ENCODE measurements at regions not wholly inside any gene's neighbourhood (a gene's known extent, or its start where the extent isn't known, plus 50 kb on each side); places are given as distances from the start of the nearest gene placed in this dataset.

DNA sequence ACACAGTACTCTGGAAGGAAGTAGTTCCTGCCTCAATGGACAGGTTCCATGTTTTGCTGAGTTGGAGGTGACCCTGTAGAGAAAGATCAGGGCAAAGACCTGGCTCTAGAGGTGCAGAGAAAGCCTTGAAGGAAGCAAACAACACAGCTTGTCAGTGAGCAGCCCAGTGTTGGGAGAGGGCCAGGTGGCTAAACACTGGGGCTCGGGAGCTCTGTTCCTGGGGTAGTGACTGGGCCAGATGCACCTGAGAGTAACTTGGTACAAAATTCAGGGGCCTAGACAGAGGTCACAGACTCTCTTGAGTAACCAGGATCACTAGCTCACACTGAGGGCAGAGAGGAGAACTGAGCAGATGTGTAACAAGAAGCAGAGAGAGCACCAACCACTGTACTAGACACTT is 138.4 kb upstream of the NALF2 start:
- Histone ChIP-seq H3K4me1 (ENCODE audit: low read depth, poor library complexity, severe bottlenecking) (no peaks in the 10 kb centered on the region), H4K20me1 (ENCODE audit: insufficient read depth) (no peaks in the 10 kb centered on the region), H3K4me2 (no peak overlapping the region), H3K4me3 (IDR thresholded peaks at IDR 0.05; ENCODE audit: insufficient read depth, low read depth, low read length) (no peak overlapping the region), H3K79me2 (ENCODE audit: insufficient read depth, low read depth) (no peaks in the 10 kb centered on the region), H2AFZ (ENCODE audit: low read depth) (no peak overlapping the region), H3K9ac (no peak overlapping the region), H3K27ac (no peak overlapping the region), H3K27me3 (ENCODE audit: insufficient read depth, low read depth) (no peaks in the 10 kb centered on the region), H3K36me3 (ENCODE audit: insufficient read depth) (no peaks in the 10 kb centered on the region)
- TF ChIP-seq, protein P1, sequence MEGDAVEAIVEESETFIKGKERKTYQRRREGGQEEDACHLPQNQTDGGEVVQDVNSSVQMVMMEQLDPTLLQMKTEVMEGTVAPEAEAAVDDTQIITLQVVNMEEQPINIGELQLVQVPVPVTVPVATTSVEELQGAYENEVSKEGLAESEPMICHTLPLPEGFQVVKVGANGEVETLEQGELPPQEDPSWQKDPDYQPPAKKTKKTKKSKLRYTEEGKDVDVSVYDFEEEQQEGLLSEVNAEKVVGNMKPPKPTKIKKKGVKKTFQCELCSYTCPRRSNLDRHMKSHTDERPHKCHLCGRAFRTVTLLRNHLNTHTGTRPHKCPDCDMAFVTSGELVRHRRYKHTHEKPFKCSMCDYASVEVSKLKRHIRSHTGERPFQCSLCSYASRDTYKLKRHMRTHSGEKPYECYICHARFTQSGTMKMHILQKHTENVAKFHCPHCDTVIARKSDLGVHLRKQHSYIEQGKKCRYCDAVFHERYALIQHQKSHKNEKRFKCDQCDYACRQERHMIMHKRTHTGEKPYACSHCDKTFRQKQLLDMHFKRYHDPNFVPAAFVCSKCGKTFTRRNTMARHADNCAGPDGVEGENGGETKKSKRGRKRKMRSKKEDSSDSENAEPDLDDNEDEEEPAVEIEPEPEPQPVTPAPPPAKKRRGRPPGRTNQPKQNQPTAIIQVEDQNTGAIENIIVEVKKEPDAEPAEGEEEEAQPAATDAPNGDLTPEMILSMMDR (conservative IDR thresholded peaks at IDR 0.05; ENCODE audit: low read depth, low read length), result no peak

DNA sequence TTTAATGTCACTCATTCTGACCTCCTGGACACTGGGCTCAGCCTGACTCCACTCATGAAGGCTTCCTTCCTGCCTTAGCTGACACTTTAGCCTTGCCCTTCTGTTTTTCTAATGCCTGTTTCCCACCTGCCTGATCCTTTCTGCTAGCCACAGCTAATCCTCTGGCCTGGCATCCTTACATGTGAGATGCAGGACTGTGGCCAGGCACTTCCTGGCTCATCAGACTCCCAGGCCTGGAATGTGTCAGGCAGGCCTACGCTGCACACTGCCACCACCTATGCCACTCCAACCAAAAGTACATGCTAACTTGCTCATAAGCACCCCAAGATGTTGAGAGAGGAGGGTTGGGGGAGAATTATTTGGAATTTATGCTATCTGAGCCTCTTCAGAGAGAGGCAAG is 138.8 kb upstream of the NALF2 start:
- no peak overlapping the region for H3K4me2 ChIP-seq
- TF ChIP-seq, protein P1 (conservative IDR thresholded peaks at IDR 0.05; ENCODE audit: low read depth, low read length), result no peak
- H3K27me3 ChIP-seq (ENCODE audit: insufficient read depth, low read depth), result no peaks in the 10 kb centered on the region
- H3K9ac ChIP-seq, result no peak overlapping the region
- no peaks in the 10 kb centered on the region for H3K79me2 ChIP-seq (ENCODE audit: insufficient read depth, low read depth)
- H3K4me3 ChIP-seq (IDR thresholded peaks at IDR 0.05; ENCODE audit: insufficient read depth, low read depth, low read length), result no peak overlapping the region
- H3K4me1 ChIP-seq (ENCODE audit: low read depth, poor library complexity, severe bottlenecking), result no peaks in the 10 kb centered on the region
- H4K20me1 ChIP-seq (ENCODE audit: insufficient read depth), result no peaks in the 10 kb centered on the region
- no peak overlapping the region for H2AFZ ChIP-seq (ENCODE audit: low read depth)
- H3K36me3 ChIP-seq (ENCODE audit: insufficient read depth), result no peaks in the 10 kb centered on the region
- no peak overlapping the region for H3K27ac ChIP-seq

DNA sequence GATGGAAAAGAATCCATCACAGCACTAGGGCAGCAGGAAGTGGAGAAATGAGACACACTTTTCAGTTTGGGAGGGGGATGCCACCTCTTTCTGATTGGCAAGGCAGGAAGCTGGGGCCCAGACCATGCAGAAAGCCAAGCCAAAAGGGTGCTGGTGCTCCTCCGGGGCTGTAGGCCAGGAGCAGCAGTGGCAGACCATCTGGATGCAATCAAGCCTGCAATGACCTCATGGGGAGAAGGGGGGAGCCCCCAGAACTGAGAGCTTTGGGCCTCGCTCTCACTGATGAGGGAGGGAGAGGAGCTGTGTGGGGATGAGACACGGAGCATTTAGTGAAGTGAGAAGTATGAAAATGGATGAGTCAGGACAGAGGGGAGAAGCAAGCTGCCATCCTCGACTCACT is 141.3 kb upstream of the NALF2 start:
- Histone ChIP-seq H4K20me1 (ENCODE audit: insufficient read depth) (no peaks in the 10 kb centered on the region), H3K4me1 (ENCODE audit: low read depth, poor library complexity, severe bottlenecking) (no peaks in the 10 kb centered on the region), H3K79me2 (ENCODE audit: insufficient read depth, low read depth) (no peaks in the 10 kb centered on the region), H3K4me3 (IDR thresholded peaks at IDR 0.05; ENCODE audit: insufficient read depth, low read depth, low read length) (no peak overlapping the region), H3K27me3 (ENCODE audit: insufficient read depth, low read depth) (no peaks in the 10 kb centered on the region), H3K9ac (no peak overlapping the region), H3K4me2 (no peak overlapping the region), H3K36me3 (ENCODE audit: insufficient read depth) (no peaks in the 10 kb centered on the region), H3K27ac (no peak overlapping the region), H2AFZ (ENCODE audit: low read depth) (no peak overlapping the region)
- TF ChIP-seq, protein P1 (conservative IDR thresholded peaks at IDR 0.05; ENCODE audit: low read depth, low read length), result no peak

DNA sequence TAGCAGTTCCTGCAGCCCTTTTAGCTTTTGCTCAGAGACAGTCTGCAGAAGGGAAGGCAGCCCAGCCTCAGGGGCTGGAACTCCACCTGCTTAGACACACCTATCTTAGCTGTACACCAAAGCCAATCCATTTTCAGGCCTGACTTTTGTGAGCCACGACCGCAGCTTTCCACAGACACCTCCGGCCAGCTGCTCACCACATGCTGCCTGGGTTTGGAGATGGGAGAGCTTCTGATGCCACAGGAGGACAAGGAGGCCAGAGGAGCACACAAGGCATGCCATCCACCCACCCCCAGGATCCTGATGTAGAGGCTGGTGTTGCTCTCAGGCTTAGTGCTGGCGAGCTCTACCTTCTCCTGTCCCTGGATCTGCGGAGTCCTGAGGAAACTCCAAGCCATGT is 141.8 kb upstream of the NALF2 start:
- Histone ChIP-seq H3K4me2 (no peak overlapping the region), H3K36me3 (ENCODE audit: insufficient read depth) (no peaks in the 10 kb centered on the region), H3K4me3 (IDR thresholded peaks at IDR 0.05; ENCODE audit: insufficient read depth, low read depth, low read length) (no peak overlapping the region), H3K4me1 (ENCODE audit: low read depth, poor library complexity, severe bottlenecking) (no peaks in the 10 kb centered on the region), H4K20me1 (ENCODE audit: insufficient read depth) (no peaks in the 10 kb centered on the region), H2AFZ (ENCODE audit: low read depth) (no peak overlapping the region), H3K27ac (no peak overlapping the region), H3K9ac (no peak overlapping the region), H3K79me2 (ENCODE audit: insufficient read depth, low read depth) (no peaks in the 10 kb centered on the region), H3K27me3 (ENCODE audit: insufficient read depth, low read depth) (no peaks in the 10 kb centered on the region)
- TF ChIP-seq, protein P1 (conservative IDR thresholded peaks at IDR 0.05; ENCODE audit: low read depth, low read length), result no peak
